DMS79 treated with DMSO at 0.1 percent for 48 hours (cell line): ENCODE measurements at regions not wholly inside any gene's neighbourhood (a gene's known extent, or its start where the extent isn't known, plus 50 kb on each side); places are given as distances from the start of the nearest gene placed in this dataset.

ENCODE experiments used
- DNase-seq: peaks from one replicate; lab custom pipeline; 2025; lab: John Stamatoyannopoulos, UW

- DNase-seq = no peak
Measured at GRCh38 chr4:177573507-177573906, 131.3 kb upstream of the AGA start.

- DNase-seq = no peak
Measured at GRCh38 chr4:177574446-177574845, 132.2 kb upstream of the AGA start.

GRCh38 chr4:177579649-177580048 lies 137.4 kb upstream of the AGA start:
- no peak for DNase-seq

DNA sequence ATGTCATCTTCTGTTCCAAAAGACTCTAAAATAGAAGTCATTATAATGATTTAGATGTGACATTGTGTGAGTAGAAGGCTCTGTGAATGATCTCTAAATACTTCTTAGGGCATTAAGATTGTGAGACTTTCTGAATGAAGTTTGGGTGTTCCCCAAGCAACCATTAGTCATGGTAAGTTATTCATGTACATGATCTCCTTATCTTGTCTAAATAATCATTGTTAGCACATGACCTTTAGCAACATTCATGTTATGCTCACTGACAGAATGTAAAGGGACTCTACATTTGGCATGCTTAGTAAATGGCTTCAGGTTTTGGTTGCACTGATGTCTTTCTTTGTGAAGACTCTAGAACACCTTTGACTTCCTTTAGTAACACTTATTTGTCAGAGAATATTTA lies 140.8 kb upstream of the AGA start:
- DNase-seq = no peak

DNA sequence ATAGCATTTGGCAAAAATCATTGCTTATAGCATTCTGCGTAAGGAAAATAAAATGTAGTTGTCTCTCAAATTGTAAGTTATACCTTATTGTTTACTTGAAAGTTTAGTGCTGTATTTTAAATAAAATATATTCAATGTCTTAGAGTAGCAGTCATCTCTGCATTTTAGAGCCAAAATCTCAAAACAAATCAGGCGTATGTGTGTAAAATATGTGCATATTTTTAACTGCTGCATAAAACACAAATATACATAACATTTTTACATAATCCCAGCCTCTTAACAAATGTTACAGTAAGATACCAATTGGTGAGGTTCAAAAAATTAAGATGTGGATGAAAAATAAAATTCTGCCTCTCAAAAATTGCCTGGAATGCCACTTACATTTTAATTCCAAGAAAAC lies 145.8 kb upstream of the AGA start:
- DNase-seq = no peak

- DNase-seq = no peak
Measured at GRCh38 chr4:177595386-177595785, 153.1 kb upstream of the AGA start.

DNA sequence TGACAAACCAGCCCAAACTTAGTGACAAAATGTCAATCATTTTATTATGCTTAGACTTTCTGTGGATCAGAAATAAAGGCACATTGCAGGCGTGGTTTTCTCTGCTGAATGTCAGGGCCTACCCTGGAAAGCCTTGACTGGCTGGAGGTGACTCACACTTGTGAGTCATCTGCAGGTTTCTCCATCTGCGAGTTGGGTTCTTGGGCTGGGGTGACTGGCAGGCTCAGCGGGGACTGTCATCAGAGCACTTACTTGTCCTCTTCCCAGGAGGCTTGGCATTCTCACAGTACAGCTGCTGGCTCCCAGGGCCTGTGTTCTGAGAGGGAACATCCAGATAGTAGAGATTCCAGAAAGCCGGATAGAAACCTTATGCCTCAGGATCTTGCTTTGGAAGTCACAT lies 153.8 kb upstream of the AGA start:
- DNase-seq = no peak

DNA sequence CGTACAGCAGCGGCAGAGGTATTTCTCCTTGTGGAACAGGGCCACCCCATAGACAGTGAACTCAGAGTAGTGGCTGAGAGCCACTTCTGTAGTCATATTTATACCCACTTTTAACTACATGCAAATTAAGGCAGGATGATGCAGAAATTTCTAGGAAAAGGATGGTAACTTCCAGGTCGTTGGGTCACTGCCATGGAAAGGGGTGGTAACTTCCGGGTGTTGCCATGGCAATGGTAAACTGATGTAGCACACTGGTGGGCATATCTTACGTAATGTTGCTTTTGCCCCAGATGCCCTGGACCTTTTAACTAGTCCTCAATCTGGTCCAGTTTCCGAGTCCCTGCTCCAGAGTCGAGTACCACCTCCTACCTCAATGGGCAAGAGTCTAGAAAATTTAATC lies 154.8 kb upstream of the AGA start:
- no peak for DNase-seq

DNA sequence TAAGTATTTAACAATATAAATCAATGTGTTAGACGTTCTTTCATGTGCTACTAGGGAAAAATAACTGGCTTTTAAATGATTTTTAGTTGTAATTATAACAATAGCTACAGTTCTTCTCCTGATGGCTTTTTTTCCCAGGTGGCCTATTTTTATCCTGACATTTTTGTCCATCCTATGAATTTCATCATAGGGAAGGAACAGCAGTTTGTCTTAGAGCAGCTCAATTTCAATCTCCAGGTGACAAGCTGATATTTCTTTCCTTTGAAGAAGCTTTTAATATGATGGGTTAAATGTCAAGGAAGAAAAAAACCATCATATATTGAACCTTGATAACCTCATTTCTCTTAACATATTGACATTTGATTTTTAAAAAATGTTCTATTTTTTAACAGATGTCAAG lies 163.0 kb upstream of the AGA start:
- no peak for DNase-seq

GRCh38 chr4:177607111-177607573 lies 164.9 kb upstream of the AGA start:
- no peak for DNase-seq

DNA sequence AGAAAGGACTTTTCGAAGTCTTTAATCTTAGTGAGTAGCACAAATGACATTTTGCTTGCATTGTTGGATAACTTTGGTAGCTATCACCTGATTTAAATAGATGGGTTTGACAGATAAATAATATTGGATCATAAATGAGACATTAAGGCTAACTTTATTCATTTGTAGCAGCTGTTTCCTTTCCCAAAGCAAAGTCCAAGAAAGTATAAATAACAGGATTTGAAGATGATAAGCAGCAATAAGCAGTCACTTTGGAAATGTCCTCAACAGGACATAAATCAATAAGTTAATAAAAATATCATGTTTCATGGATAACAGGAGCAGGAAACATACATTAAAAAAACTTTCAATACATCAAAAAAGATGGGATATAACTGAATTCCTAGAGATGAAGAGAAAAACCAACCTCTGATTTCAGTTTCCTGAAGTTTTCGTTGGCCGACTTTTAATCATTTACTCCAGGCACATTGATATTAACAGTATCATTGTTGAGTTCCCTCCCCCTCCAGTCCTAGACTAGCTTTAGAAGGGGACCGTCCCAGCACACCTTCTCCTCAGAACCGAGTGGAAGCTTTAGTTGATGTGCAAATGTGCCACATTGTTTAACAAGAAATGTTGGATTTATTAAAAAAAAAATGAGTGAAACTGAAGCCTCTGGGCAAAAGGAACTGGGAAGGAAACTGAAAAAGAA lies 169.9 kb upstream of the AGA start:
- no peak for DNase-seq

- no peak for DNase-seq
Measured at GRCh38 chr4:177612684-177613083, 170.4 kb upstream of the AGA start.

DNA sequence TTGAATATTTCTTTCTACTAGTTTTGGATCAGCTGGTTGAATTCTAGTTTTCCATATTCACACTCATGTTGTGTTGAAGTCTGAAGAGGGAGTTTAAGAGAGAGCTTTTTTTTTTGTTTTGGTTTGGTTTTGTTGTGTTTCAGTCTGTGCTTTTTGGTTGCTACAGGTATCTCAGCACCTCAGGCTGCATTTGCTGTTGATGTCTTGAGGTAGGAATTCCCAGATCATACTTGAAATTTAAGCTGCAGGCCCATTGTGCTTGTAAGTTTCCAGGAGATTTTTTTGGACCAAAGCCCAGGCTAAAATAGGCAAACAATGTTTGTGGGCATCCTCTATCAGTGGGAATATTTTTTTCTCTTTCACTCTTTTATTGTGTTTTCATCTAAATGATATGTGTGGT lies 190.2 kb upstream of the AGA start:
- no peak for DNase-seq

DNA sequence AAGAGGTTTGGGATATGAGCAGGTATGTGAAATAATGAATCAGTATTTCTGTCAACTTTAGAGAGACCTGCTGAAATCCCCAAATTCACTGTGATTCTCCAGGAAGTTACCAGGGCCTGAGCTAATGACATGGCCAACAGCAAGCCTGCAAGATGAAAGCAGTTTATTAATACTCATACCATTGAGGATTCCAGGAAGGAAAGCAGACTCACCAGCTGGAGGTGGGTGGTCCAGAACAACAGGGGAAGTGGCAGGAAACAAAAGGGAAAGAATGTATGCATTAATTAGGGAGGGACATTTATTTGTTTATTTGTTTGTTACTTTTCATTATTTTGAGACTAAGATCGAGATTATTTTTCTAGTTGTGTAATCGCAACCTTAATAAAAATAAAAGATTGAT lies 196.6 kb upstream of the AGA start:
- DNase-seq = no peak

GRCh38 chr4:177640864-177641263 lies 198.6 kb upstream of the AGA start:
- no peak for DNase-seq

- no peak for DNase-seq
Measured at GRCh38 chr4:177660223-177660622, 218.0 kb upstream of the AGA start.

DNA sequence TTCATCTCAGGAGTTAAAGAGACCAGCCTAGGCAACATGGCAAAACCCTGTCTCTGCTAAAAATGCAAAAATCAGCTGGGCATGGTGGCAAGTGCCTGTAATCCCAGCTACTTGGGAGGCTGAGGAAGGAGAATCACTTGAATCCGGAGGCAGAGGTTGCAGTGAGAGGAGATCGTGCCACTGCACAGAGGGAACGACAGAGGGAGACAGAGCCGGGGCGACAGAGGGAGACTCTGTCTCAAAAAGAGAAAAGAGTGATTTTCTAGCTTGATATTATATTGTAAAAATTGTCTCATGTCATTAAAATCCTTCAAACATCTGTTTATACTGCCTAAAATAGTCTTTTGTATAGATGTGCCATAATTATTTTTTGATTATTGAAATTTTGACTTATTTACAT lies 225.4 kb upstream of the AGA start:
- DNase-seq = no peak

- DNase-seq = no peak
Measured at GRCh38 chr4:177671387-177671786, 229.2 kb upstream of the AGA start.

GRCh38 chr4:177671845-177672244 lies 229.6 kb upstream of the AGA start:
- no peak for DNase-seq

DNA sequence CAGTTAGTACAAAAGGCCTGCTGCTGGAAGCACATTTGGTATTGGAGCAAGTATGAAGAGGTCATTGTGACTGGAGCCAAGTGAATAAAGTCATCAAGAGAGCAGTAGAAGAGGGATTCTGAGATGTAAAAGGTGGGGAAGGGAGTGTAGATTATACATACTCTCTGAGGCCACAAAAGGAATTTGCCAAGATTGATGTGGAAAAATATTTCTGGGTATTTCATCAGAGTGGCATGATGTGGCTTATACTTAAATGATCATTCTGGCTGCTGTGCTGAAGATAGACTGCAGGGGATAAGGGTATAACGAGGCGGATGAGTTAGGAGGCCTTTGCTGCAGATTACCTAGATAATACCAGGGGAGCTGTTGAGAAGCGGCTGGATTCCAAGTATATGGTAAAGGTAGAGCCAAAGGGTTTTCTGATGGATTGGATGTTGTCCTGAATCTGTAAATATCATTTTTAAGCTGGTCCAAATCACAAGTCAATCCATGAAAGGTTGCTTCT lies 231.8 kb upstream of the AGA start:
- DNase-seq = no peak

- DNase-seq = no peak
Measured at GRCh38 chr4:177680308-177680707, 238.1 kb upstream of the AGA start.

GRCh38 chr4:177681902-177682301 lies 239.7 kb upstream of the AGA start:
- no peak for DNase-seq

DNA sequence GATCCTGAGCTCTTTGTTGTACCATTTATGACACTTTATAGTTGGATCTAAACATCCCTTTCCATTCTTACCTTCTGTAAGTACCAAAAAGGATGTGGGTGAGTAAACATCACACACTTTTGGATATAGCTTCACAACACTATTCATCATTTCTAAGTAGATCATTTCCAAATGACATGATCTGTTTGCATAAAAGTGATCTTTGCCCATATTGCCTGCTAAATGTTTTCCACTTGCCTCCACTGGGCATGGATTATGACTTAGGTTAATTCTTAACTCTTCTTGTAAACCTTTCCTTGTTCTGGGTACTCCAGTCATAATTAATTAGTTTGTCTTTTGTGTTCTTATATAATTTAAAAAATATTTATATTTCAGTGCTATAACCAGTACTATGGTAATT lies 244.9 kb upstream of the AGA start:
- DNase-seq = no peak

GRCh38 chr4:177692907-177693306 lies 250.7 kb upstream of the AGA start:
- DNase-seq = no peak
